ENCODE measurements at regions not wholly inside any gene's neighbourhood (a gene's known extent, or its start where the extent isn't known, plus 50 kb on each side); places are given as distances from the start of the nearest gene placed in this dataset.

- TF ChIP-seq CTCF (IDR thresholded peaks at IDR 0.05), result no peak
- no peak for TF ChIP-seq POLR2A (IDR thresholded peaks at IDR 0.05)
- TF ChIP-seq POLR2AphosphoS5 (IDR thresholded peaks at IDR 0.05), result no peak
- no peak for TF ChIP-seq EP300 (IDR thresholded peaks at IDR 0.05; ENCODE audit: low read depth)
These were observed 214.0 kb upstream of the NOVA1 start for GRCh38 chr14:26811756-26812305.
